ENCODE measurements at regions not wholly inside any gene's neighbourhood (a gene's known extent, or its start where the extent isn't known, plus 50 kb on each side); places are given as distances from the start of the nearest gene placed in this dataset.
"Not testable (repeated sequence)": the region's sequence is repeated elsewhere in the genome, so short reads cannot be mapped to it uniquely, and the experiment has no call there.

GRCh38 chr1:99371413-99371812 is 107.1 kb downstream of the PLPPR4 start:
- ChIA-PET POLR2A (no interaction called here), CTCF (no interaction called here)
- Histone ChIP-seq H3K4me3 (ENCODE audit: low read length) (no peak overlapping the region), H3K36me3 (ENCODE audit: insufficient read depth, low read length) (no peaks in the 10 kb centered on the region), H3K27ac (ENCODE audit: low read depth in 1 of 2, low read length in 2 of 2) (no peak overlapping the region), H3K9me3 (ENCODE audit: control insufficient read depth in 1 of 2, insufficient read depth in 1 of 2, low read length in 2 of 2) (no peaks in the 10 kb centered on the region), H3K27me3 (ENCODE audit: control insufficient read depth in 1 of 2, insufficient read depth in 2 of 2, low read length in 2 of 2) (no peaks in the 10 kb centered on the region), H3K4me1 (ENCODE audit: insufficient read depth, low read length) (no peaks in the 10 kb centered on the region)
- TF ChIP-seq, protein P1, sequence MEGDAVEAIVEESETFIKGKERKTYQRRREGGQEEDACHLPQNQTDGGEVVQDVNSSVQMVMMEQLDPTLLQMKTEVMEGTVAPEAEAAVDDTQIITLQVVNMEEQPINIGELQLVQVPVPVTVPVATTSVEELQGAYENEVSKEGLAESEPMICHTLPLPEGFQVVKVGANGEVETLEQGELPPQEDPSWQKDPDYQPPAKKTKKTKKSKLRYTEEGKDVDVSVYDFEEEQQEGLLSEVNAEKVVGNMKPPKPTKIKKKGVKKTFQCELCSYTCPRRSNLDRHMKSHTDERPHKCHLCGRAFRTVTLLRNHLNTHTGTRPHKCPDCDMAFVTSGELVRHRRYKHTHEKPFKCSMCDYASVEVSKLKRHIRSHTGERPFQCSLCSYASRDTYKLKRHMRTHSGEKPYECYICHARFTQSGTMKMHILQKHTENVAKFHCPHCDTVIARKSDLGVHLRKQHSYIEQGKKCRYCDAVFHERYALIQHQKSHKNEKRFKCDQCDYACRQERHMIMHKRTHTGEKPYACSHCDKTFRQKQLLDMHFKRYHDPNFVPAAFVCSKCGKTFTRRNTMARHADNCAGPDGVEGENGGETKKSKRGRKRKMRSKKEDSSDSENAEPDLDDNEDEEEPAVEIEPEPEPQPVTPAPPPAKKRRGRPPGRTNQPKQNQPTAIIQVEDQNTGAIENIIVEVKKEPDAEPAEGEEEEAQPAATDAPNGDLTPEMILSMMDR (IDR thresholded peaks at IDR 0.05): no peak
- H3K36me3 Mint-ChIP-seq (ENCODE audit: low read depth): no peaks in the 10 kb centered on the region
- H3K4me3 Mint-ChIP-seq: no peak overlapping the region
- H3K27ac Mint-ChIP-seq: no peak overlapping the region
- DNase-seq (no peak), ATAC-seq (ENCODE audit: poor library complexity) (no peak)
- intact Hi-C loops (cut with DNase I, micrococcal nuclease): no loop called here
- no peaks in the 10 kb centered on the region for H3K9me3 Mint-ChIP-seq
- H3K4me1 Mint-ChIP-seq (ENCODE audit: low read depth): no peaks in the 10 kb centered on the region
- H3K27me3 Mint-ChIP-seq: no peaks in the 10 kb centered on the region

DNA sequence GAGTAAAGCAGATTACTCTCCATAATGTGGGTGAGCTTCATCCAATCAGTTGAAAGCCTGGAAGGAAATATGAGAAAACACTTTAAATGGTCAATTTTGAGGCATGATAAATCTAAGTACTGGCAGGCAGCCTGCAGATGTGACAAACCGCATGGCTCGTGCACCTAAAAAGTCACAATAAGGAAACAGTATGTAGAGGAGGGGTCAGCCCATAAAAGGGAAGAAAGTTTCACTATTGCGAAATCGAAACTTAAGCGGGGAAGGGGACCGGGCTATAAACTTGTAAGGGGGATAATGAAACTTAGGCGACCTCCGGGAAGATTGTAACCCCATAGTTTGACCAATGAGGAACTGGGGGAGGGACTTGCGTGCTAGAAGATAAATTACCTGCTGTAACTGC is 109.8 kb downstream of the PLPPR4 start:
- Mint-ChIP-seq H3K9me3 (peaks cover under 1% of the 10 kb centered on the region), H3K27ac (no peak overlapping the region), H3K36me3 (ENCODE audit: low read depth) (no peaks in the 10 kb centered on the region), H3K27me3 (no peaks in the 10 kb centered on the region), H3K4me3 (no peak overlapping the region), H3K4me1 (ENCODE audit: low read depth) (no peaks in the 10 kb centered on the region)
- Histone ChIP-seq H3K36me3 (ENCODE audit: insufficient read depth, low read length) (no peaks in the 10 kb centered on the region), H3K27ac (ENCODE audit: low read depth in 1 of 2, low read length in 2 of 2) (no peak overlapping the region), H3K4me1 (ENCODE audit: insufficient read depth, low read length) (no peaks in the 10 kb centered on the region), H3K4me3 (ENCODE audit: low read length) (no peak overlapping the region), H3K9me3 (ENCODE audit: control insufficient read depth in 1 of 2, insufficient read depth in 1 of 2, low read length in 2 of 2) (peaks cover 0 to 4% of the 10 kb centered on the region in 2 experiments), H3K27me3 (ENCODE audit: control insufficient read depth in 1 of 2, insufficient read depth in 2 of 2, low read length in 2 of 2) (no peaks in the 10 kb centered on the region)
- no peak for ATAC-seq (ENCODE audit: poor library complexity)
- DNase-seq: no peak
- ChIA-PET POLR2A (no interaction called here), CTCF (no interaction called here)
- intact Hi-C loops (cut with DNase I, micrococcal nuclease): no loop called here
- TF ChIP-seq, protein P1 (IDR thresholded peaks at IDR 0.05): no peak

GRCh38 chr1:99374693-99375092 is 110.4 kb downstream of the PLPPR4 start:
- H3K27me3 Mint-ChIP-seq; ATAC-seq (ENCODE audit: poor library complexity); POLR2A ChIA-PET; H3K36me3 Mint-ChIP-seq (ENCODE audit: low read depth); H3K9me3 Mint-ChIP-seq; H3K27ac Mint-ChIP-seq; intact Hi-C loops (cut with DNase I, micrococcal nuclease); H3K36me3 ChIP-seq (ENCODE audit: insufficient read depth, low read length); H3K27ac ChIP-seq (ENCODE audit: low read depth in 1 of 2, low read length in 2 of 2); H3K4me1 ChIP-seq (ENCODE audit: insufficient read depth, low read length); H3K27me3 ChIP-seq (ENCODE audit: control insufficient read depth in 1 of 2, insufficient read depth in 2 of 2, low read length in 2 of 2); CTCF ChIA-PET; H3K4me1 Mint-ChIP-seq (ENCODE audit: low read depth); H3K4me3 ChIP-seq (ENCODE audit: low read length); H3K9me3 ChIP-seq (ENCODE audit: control insufficient read depth in 1 of 2, insufficient read depth in 1 of 2, low read length in 2 of 2); DNase-seq; H3K4me3 Mint-ChIP-seq: not testable (repeated sequence)

DNA sequence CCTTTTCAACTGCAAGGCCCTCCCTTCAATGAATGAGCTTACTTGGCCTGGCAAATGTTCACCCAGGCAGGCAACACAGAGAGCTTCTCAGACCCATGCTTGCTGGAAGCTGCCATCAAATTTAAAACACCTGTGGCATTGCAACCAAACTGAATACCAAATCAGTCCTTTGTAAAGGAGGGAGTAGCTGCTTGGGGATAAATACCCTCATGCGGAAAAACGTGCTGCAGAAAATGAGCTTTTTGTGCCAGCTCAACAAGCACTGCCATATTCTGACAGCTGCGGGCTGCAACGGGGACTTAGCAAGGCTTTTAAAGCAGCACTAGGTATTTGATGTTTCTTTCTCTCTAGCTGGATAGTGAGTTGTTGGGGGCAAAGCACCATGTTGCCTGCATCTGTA is 119.7 kb downstream of the PLPPR4 start:
- H3K4me3 Mint-ChIP-seq: no peak overlapping the region
- CTCF ChIA-PET: no interaction called here
- TF ChIP-seq, protein P1 (IDR thresholded peaks at IDR 0.05): no peak
- H3K4me1 Mint-ChIP-seq (ENCODE audit: low read depth): no peaks in the 10 kb centered on the region
- H3K9me3 ChIP-seq (ENCODE audit: control insufficient read depth in 1 of 2, insufficient read depth in 1 of 2, low read length in 2 of 2): peaks cover 0 to 4% of the 10 kb centered on the region in 2 experiments
- ATAC-seq (ENCODE audit: poor library complexity) (no peak), DNase-seq (no peak)
- no peak overlapping the region for H3K27ac Mint-ChIP-seq
- intact Hi-C loops (cut with DNase I, micrococcal nuclease): no loop called here
- H3K27me3 ChIP-seq (ENCODE audit: control insufficient read depth in 1 of 2, insufficient read depth in 2 of 2, low read length in 2 of 2): no peaks in the 10 kb centered on the region
- no peaks in the 10 kb centered on the region for H3K4me1 ChIP-seq (ENCODE audit: insufficient read depth, low read length)
- no peak overlapping the region for H3K4me3 ChIP-seq (ENCODE audit: low read length)
- H3K27me3 Mint-ChIP-seq: no peaks in the 10 kb centered on the region
- no peak overlapping the region for H3K27ac ChIP-seq (ENCODE audit: low read depth in 1 of 2, low read length in 2 of 2)
- no peaks in the 10 kb centered on the region for H3K36me3 ChIP-seq (ENCODE audit: insufficient read depth, low read length)
- POLR2A ChIA-PET: no interaction called here
- no peaks in the 10 kb centered on the region for H3K36me3 Mint-ChIP-seq (ENCODE audit: low read depth)
- peaks cover 4% of the 10 kb centered on the region for H3K9me3 Mint-ChIP-seq

Data from CD4-positive, alpha-beta T cell (primary cell).